ENCODE measurements at regions not wholly inside any gene's neighbourhood (a gene's known extent, or its start where the extent isn't known, plus 50 kb on each side); places are given as distances from the start of the nearest gene placed in this dataset.

DNA sequence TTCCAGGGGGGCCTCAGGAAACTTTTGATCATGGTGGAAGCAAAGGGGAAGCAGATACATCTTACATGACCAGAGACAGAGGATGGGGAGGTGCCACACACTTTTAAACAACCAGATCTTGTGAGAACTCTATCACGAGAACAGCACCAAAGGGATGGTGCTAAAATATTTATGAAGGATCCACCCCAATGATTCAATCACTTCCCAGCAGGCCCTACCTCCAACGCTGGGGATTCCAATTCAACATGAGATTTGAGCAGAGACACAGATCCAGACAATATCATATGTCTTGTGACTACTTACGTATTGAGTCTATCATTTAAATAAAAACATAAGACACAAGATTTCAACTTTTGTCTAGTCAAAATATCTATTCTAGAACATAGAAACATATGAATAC, 351.9 kb downstream of the EPM2A start:
- ChIA-PET CTCF (no interaction called here), POLR2A (no interaction called here)
- H3K36me3 ChIP-seq (ENCODE audit: insufficient read depth, low read length) = no peaks in the 10 kb centered on the region

GRCh38 chr6:145384503-145384902, 350.8 kb downstream of the EPM2A start:
- H3K36me3 Mint-ChIP-seq = no peaks in the 10 kb centered on the region
- H3K27ac ChIP-seq (ENCODE audit: low read depth, low read length) = no peak overlapping the region
- no peak overlapping the region for H3K27ac Mint-ChIP-seq
- ChIA-PET POLR2A (no interaction called here), CTCF (no interaction called here)
- peaks cover 0 to 4% of the 10 kb centered on the region in 2 donors for H3K27me3 Mint-ChIP-seq
- H3K4me3 ChIP-seq (ENCODE audit: low read length) = no peak overlapping the region
- H3K9me3 Mint-ChIP-seq = no peaks in the 10 kb centered on the region
- H3K9me3 ChIP-seq (ENCODE audit: low read length) = no peaks in the 10 kb centered on the region
- H3K4me1 Mint-ChIP-seq = no peaks in the 10 kb centered on the region
- no peaks in the 10 kb centered on the region for H3K4me1 ChIP-seq (ENCODE audit: insufficient read depth, low read length)
- no peak for DNase-seq
- H3K36me3 ChIP-seq (ENCODE audit: insufficient read depth, low read length) = no peaks in the 10 kb centered on the region
- H3K27me3 ChIP-seq (ENCODE audit: insufficient read depth, low read length, poor library complexity, severe bottlenecking) = no peaks in the 10 kb centered on the region
- H3K4me3 Mint-ChIP-seq = no peak overlapping the region

More for the DNA sequence above, 351.9 kb downstream of the EPM2A start:
- Mint-ChIP-seq H3K36me3 (no peaks in the 10 kb centered on the region), H3K9me3 (no peaks in the 10 kb centered on the region), H3K4me1 (no peaks in the 10 kb centered on the region), H3K27me3 (peaks cover 0 to 4% of the 10 kb centered on the region in 2 donors), H3K4me3 (no peak overlapping the region), H3K27ac (no peak overlapping the region)
- no peaks in the 10 kb centered on the region for H3K4me1 ChIP-seq (ENCODE audit: insufficient read depth, low read length)
- H3K27ac ChIP-seq (ENCODE audit: low read depth, low read length) = no peak overlapping the region
- H3K27me3 ChIP-seq (ENCODE audit: insufficient read depth, low read length, poor library complexity, severe bottlenecking) = no peaks in the 10 kb centered on the region
- DNase-seq = no peak
- H3K9me3 ChIP-seq (ENCODE audit: low read length) = no peaks in the 10 kb centered on the region
- no peak overlapping the region for H3K4me3 ChIP-seq (ENCODE audit: low read length)

DNA sequence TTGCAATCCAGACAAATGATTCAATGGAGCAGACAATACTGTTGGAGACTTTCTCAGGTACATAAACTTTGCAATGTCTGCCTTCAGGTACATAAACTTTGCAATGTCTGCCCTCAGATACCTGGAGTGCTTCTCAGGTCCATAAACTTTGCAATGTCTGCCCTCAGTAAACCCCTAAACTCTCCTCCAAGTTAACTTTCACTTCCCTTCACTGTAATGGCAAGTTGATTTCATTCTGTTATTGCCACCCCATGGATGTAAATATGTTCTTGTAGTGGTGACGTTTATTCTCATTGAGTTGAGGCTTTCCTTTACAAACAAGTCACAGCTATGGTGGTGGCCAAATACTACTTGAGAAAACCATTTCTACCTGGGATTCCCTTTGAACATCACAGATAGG, 338.8 kb downstream of the EPM2A start:
- Histone ChIP-seq H3K4me1 (ENCODE audit: insufficient read depth, low read length) (no peaks in the 10 kb centered on the region), H3K27ac (ENCODE audit: low read depth, low read length) (no peak overlapping the region), H3K36me3 (ENCODE audit: insufficient read depth, low read length) (no peaks in the 10 kb centered on the region), H3K9me3 (ENCODE audit: low read length) (no peaks in the 10 kb centered on the region), H3K4me3 (ENCODE audit: low read length) (no peak overlapping the region), H3K27me3 (ENCODE audit: insufficient read depth, low read length, poor library complexity, severe bottlenecking) (no peaks in the 10 kb centered on the region)
- peaks cover 7 to 9% of the 10 kb centered on the region in 2 donors for H3K27me3 Mint-ChIP-seq
- ChIA-PET CTCF (no interaction called here), POLR2A (no interaction called here)
- H3K27ac Mint-ChIP-seq = no peak overlapping the region
- no peak overlapping the region for H3K4me3 Mint-ChIP-seq
- no peaks in the 10 kb centered on the region for H3K36me3 Mint-ChIP-seq
- no peak for DNase-seq
- H3K9me3 Mint-ChIP-seq = peaks cover 0 to 3% (median 0%) of the 10 kb centered on the region in 5 donors
- H3K4me1 Mint-ChIP-seq = no peaks in the 10 kb centered on the region

DNA sequence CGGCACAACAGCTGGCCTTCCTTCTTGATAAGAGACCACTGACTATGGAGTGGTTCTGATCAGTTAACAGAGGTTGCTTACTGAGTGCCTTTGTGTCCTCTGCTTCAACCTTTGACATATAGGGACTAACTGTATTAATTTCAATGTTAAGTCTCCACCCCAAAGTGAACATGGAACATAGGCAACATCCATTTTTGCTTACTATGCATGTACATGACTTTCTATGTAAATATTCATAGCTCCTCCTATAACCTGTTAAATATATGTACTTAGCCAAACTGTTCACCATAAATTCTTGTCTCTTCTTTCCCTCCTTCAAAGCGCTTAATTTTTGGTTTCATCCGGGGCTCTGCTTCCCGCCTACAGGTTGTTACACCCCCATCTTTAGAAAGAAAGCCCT, 334.8 kb downstream of the EPM2A start:
- H3K9me3 Mint-ChIP-seq = peaks cover 0 to 1% (median 0%) of the 10 kb centered on the region in 5 donors
- no peak overlapping the region for H3K27ac Mint-ChIP-seq
- Histone ChIP-seq H3K4me1 (ENCODE audit: insufficient read depth, low read length) (no peaks in the 10 kb centered on the region), H3K4me3 (ENCODE audit: low read length) (no peak overlapping the region), H3K27ac (ENCODE audit: low read depth, low read length) (no peak overlapping the region), H3K9me3 (ENCODE audit: low read length) (no peaks in the 10 kb centered on the region), H3K27me3 (ENCODE audit: insufficient read depth, low read length, poor library complexity, severe bottlenecking) (no peaks in the 10 kb centered on the region), H3K36me3 (ENCODE audit: insufficient read depth, low read length) (no peaks in the 10 kb centered on the region)
- H3K4me3 Mint-ChIP-seq = no peak overlapping the region
- no peaks in the 10 kb centered on the region for H3K4me1 Mint-ChIP-seq
- no peaks in the 10 kb centered on the region for H3K36me3 Mint-ChIP-seq
- H3K27me3 Mint-ChIP-seq = peaks cover 6 to 14% of the 10 kb centered on the region in 2 donors
- CTCF ChIA-PET = no interaction called here
- DNase-seq = no peak
- POLR2A ChIA-PET = no interaction called here

DNA sequence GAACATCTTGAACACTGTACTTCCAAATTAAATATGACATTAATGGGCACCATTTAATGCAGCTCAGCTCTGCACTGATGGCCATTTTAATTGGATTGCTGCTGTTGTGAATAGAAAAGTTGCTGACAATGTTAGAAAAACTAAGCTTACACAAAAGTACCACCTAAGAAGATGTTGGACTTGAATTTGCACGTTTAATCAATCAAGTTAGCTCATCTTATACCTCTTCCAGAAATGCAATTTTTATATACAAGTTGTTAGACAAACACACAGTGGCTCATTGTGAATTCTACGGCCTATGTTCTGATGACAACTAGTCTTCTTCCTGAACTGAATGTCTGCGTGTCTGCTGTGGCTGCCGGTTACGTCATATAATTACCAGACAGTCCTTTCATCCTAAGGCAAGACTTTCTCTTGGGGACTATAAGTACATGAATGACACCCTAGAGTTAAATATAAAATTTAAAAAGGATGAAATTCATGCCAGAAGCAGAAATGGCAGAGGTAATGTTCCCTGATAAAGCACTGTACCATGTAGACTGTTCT, 330.2 kb downstream of the EPM2A start:
- ChIA-PET CTCF (no interaction called here), POLR2A (no interaction called here)
- Mint-ChIP-seq H3K36me3 (no peaks in the 10 kb centered on the region), H3K9me3 (peaks cover 0 to 1% (median 0%) of the 10 kb centered on the region in 5 donors), H3K27me3 (peaks cover 5 to 10% of the 10 kb centered on the region in 2 donors), H3K4me1 (no peaks in the 10 kb centered on the region), H3K4me3 (no peak overlapping the region), H3K27ac (no peak overlapping the region)
- Histone ChIP-seq H3K4me3 (ENCODE audit: low read length) (no peak overlapping the region), H3K27me3 (ENCODE audit: insufficient read depth, low read length, poor library complexity, severe bottlenecking) (no peaks in the 10 kb centered on the region), H3K27ac (ENCODE audit: low read depth, low read length) (no peak overlapping the region), H3K36me3 (ENCODE audit: insufficient read depth, low read length) (no peaks in the 10 kb centered on the region), H3K9me3 (ENCODE audit: low read length) (no peaks in the 10 kb centered on the region), H3K4me1 (ENCODE audit: insufficient read depth, low read length) (no peaks in the 10 kb centered on the region)
- DNase-seq = no peak

GRCh38 chr6:145406783-145407182, 328.5 kb downstream of the EPM2A start:
- Mint-ChIP-seq H3K27ac (no peak overlapping the region), H3K36me3 (no peaks in the 10 kb centered on the region), H3K27me3 (peaks cover 3 to 10% of the 10 kb centered on the region in 2 donors), H3K4me1 (no peaks in the 10 kb centered on the region), H3K4me3 (no peak overlapping the region), H3K9me3 (peaks cover 0 to 1% (median 0%) of the 10 kb centered on the region in 5 donors)
- H3K27ac ChIP-seq (ENCODE audit: low read depth, low read length) = no peak overlapping the region
- no peak overlapping the region for H3K4me3 ChIP-seq (ENCODE audit: low read length)
- ChIA-PET POLR2A (no interaction called here), CTCF (no interaction called here)
- no peaks in the 10 kb centered on the region for H3K9me3 ChIP-seq (ENCODE audit: low read length)
- H3K36me3 ChIP-seq (ENCODE audit: insufficient read depth, low read length) = no peaks in the 10 kb centered on the region
- H3K4me1 ChIP-seq (ENCODE audit: insufficient read depth, low read length) = no peaks in the 10 kb centered on the region
- H3K27me3 ChIP-seq (ENCODE audit: insufficient read depth, low read length, poor library complexity, severe bottlenecking) = no peaks in the 10 kb centered on the region
- no peak for DNase-seq

DNA sequence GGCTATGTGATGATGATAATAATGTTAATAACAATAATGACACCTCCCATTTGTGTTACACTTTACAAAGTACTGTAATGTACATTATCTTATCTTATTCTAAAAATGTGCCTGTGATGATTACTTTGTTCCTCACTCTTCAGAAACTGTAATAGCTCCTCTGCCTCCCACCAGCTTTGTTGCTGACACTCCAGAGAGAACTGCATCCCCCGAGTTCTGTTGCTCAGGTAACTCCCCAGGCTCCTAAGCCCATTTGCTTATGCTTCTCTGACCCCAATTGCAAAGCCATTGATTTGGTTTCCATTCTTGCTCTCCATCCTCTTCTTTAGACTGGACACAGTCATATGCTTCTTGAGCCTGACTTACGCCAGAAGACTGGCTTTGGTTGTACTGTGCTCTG, 319.7 kb downstream of the EPM2A start:
- ChIA-PET CTCF (no interaction called here), POLR2A (no interaction called here)
- Mint-ChIP-seq H3K27ac (no peak overlapping the region), H3K4me3 (peak overlapping the region in 1 of 7 donors; percentile 30), H3K27me3 (peaks cover 4 to 5% of the 10 kb centered on the region in 2 donors), H3K9me3 (no peaks in the 10 kb centered on the region), H3K4me1 (no peaks in the 10 kb centered on the region), H3K36me3 (no peaks in the 10 kb centered on the region)
- no peak overlapping the region for H3K27ac ChIP-seq (ENCODE audit: low read depth, low read length)
- no peak for DNase-seq
- no peaks in the 10 kb centered on the region for H3K9me3 ChIP-seq (ENCODE audit: low read length)
- H3K4me3 ChIP-seq (ENCODE audit: low read length) = no peak overlapping the region
- H3K36me3 ChIP-seq (ENCODE audit: insufficient read depth, low read length) = no peaks in the 10 kb centered on the region
- no peaks in the 10 kb centered on the region for H3K4me1 ChIP-seq (ENCODE audit: insufficient read depth, low read length)
- H3K27me3 ChIP-seq (ENCODE audit: insufficient read depth, low read length, poor library complexity, severe bottlenecking) = no peaks in the 10 kb centered on the region

DNA sequence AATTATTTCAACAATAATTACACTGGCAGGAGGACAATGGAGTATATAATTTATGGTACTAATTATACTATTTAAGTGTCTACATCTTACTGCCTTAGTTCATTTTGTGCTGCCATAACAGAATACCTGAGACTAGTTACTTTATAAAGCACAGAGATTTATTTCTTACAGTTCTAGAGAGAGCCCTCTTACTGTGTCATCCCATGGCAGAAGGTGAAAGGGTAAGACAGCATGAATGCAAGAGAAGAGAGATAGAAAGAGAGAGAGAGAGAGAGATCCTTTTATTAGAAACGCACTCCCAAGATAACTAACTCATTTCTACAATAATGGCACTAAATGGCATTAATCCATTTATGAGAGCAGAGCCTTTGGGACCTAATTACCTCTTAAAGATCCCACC, 314.7 kb downstream of the EPM2A start:
- Histone ChIP-seq H3K4me1 (ENCODE audit: insufficient read depth, low read length) (no peaks in the 10 kb centered on the region), H3K27me3 (ENCODE audit: insufficient read depth, low read length, poor library complexity, severe bottlenecking) (no peaks in the 10 kb centered on the region), H3K27ac (ENCODE audit: low read depth, low read length) (no peak overlapping the region), H3K36me3 (ENCODE audit: insufficient read depth, low read length) (no peaks in the 10 kb centered on the region), H3K9me3 (ENCODE audit: low read length) (no peaks in the 10 kb centered on the region), H3K4me3 (ENCODE audit: low read length) (no peak overlapping the region)
- ChIA-PET POLR2A (no interaction called here), CTCF (no interaction called here)
- H3K4me1 Mint-ChIP-seq = no peaks in the 10 kb centered on the region
- H3K36me3 Mint-ChIP-seq = no peaks in the 10 kb centered on the region
- no peak for DNase-seq
- H3K27me3 Mint-ChIP-seq = peaks cover 5 to 6% of the 10 kb centered on the region in 2 donors
- H3K27ac Mint-ChIP-seq = no peak overlapping the region
- no peaks in the 10 kb centered on the region for H3K9me3 Mint-ChIP-seq
- H3K4me3 Mint-ChIP-seq = no peak overlapping the region

DNA sequence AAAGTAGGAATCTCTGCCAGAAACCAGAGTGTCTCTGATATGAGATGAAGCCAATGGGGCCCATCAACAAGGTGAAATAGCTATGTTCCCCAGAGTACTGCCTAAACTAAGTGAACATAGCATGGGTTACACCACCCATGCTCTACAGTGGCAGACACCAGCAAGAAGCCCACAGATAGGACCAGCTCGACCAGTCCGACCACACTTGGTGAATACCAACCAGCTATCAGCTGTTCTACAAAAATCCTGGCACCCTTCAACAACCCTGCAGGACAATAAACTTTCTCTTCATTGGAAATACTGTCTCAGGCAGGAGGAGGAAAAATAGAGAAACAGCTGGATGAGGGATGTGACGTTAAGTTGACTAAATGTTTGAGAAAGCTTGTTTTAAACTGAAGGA, 311.4 kb downstream of the EPM2A start:
- Mint-ChIP-seq H3K4me1 (no peaks in the 10 kb centered on the region), H3K36me3 (no peaks in the 10 kb centered on the region), H3K27me3 (peaks cover 0 to 4% of the 10 kb centered on the region in 2 donors), H3K9me3 (no peaks in the 10 kb centered on the region), H3K27ac (no peak overlapping the region), H3K4me3 (no peak overlapping the region)
- no peaks in the 10 kb centered on the region for H3K9me3 ChIP-seq (ENCODE audit: low read length)
- no peaks in the 10 kb centered on the region for H3K27me3 ChIP-seq (ENCODE audit: insufficient read depth, low read length, poor library complexity, severe bottlenecking)
- H3K4me1 ChIP-seq (ENCODE audit: insufficient read depth, low read length) = no peaks in the 10 kb centered on the region
- DNase-seq = no peak
- H3K4me3 ChIP-seq (ENCODE audit: low read length) = no peak overlapping the region
- POLR2A ChIA-PET = no interaction called here
- CTCF ChIA-PET = no interaction called here
- no peak overlapping the region for H3K27ac ChIP-seq (ENCODE audit: low read depth, low read length)
- no peaks in the 10 kb centered on the region for H3K36me3 ChIP-seq (ENCODE audit: insufficient read depth, low read length)

All from CD8-positive, alpha-beta memory T cell (primary cell).